ENCODE measurements at regions not wholly inside any gene's neighbourhood (a gene's known extent, or its start where the extent isn't known, plus 50 kb on each side); places are given as distances from the start of the nearest gene placed in this dataset.
A peak's percentile ranks its signal among the peaks of the same experiment; 100 is the strongest.

GRCh38 chr6:87995461-87995860 lies 52.2 kb upstream of the SPACA1 start:
- peak in 1 of 14 donors; percentile 1 for DNase-seq

GRCh38 chr6:87993356-87993755 lies 54.3 kb upstream of the SPACA1 start:
- DNase-seq = peak in 1 of 14 donors; percentile 7

DNA sequence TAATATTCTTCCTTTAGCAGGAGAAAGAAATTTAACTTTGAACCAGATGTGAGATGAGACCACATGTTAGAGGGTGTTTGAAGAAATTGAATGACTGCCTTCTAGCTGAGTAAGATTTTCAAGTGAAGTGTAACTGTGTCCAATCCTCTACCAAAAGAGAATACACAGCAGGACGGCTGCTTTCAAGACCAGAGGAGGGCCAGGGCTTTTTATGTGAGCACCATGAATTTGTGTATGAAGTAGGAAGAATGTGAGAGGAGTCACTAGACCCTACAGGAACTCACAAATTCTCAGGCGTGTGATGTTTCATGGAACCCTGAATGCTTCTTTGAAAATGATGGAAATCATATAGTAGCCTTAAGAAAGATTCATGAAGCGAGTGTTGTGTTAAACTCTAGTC lies 56.8 kb upstream of the SPACA1 start:
- DNase-seq = no peak

DNA sequence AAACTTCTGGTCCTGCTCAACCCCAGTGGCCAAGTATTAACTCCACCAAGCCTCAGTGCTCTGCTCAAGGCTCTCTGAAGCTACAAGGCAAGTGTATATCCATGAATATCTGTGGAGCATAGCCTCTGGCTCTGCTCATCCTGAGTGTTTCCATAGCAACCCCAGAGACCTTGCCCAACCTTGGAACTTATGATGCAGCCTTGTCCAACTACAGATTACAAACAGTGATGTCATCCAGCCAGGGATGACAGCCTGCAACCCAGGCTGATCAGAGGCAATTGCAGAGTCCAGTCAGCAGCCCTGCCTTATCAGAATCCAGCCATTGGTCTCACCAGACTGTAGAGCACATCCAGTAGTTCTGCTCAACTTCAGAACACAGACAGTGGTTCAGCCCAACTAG lies 65.5 kb upstream of the SPACA1 start:
- DNase-seq = no peak

GRCh38 chr6:87979737-87980136 lies 67.9 kb upstream of the SPACA1 start:
- DNase-seq = no peak

DNA sequence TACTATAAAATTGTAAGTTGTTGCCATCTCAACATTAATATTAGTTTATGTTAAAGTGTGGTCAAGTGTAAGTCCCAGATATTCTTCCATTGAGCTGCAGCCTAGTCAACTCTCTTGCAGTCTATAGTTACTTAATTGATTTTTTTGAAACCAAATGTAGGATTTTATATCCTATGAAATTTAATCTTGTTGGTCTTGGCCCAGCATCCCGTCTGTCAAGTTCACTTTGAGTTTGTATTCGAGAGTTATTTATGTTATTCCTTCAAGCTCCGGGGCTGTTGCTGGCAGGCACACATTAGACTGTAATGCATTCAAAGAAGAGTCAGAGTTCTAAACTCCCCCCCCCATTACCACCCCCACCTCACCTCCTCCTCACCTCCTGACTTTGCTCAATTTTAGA lies 71.0 kb upstream of the SPACA1 start:
- no peak for DNase-seq

DNA sequence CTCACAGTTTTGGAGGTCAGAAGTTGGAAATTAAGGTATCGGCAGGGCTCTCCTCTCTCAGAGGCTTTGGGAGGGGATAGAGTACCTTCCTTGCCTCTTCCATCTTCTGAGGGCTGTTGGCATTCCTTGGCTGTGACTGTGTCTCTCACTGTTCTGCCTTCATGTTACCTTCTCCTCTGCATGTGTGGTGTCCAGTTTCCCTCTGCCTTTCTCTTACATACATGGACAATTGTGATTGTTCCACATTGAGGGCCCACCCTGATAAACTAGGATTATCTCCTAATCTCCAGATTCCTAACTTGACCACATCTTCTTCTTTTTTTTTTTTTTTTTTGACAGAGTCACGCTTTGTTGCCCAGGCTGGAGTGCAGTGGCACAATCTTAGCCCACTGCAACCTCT lies 72.1 kb upstream of the SPACA1 start:
- no peak for DNase-seq

GRCh38 chr6:87972279-87972678 lies 75.4 kb upstream of the SPACA1 start:
- no peak for DNase-seq

GRCh38 chr6:87971605-87972262 lies 75.9 kb upstream of the SPACA1 start:
- no peak for DNase-seq

- peak in 1 of 14 donors; percentile 41 for DNase-seq
Observed at GRCh38 chr6:87968435-87969278, 79.0 kb upstream of the SPACA1 start.

- no peak for DNase-seq
Observed at GRCh38 chr6:87965806-87966205, 81.8 kb upstream of the SPACA1 start.

DNA sequence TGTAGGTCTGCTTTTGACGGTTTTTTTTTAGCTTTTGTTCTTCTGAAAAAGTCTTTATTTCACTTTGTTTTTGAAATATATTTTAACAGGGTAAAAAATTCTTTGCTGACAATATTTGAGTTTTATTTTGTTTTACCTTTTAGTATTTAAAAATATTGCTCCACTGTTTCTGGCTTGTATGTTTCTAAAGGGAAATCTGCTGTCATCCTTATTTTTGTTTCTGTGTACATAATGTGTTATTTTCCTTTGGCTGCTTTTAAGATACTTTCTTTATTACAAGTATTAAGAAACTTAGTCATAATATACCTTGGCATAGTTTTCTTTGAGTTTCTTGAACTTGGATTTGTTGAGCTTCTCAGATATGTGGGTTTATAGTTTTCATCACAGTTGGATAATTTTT lies 88.6 kb upstream of the SPACA1 start:
- DNase-seq = no peak

DNA sequence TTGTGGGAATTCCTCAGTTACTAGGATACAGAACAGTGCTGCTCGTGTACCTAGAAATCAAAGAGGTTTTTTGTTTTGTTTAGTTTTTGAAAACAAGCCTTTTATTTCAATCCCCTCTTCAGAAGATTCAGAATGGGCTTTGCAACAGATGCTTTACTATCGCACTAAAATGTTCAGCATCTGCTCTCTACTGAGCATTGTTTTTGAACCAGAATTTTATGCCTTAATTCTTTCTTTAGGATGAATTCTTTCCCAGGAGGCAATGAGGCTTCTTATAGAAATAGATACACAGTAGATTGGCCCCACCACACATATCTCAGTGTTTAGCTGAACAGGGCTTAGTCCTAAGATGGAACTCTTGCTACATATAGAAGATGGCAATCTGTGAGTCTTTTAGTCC lies 95.9 kb upstream of the SPACA1 start:
- no peak for DNase-seq

GRCh38 chr6:87950614-87951013 lies 97.0 kb upstream of the SPACA1 start:
- DNase-seq = no peak

GRCh38 chr6:87949194-87949593 lies 98.4 kb upstream of the SPACA1 start:
- DNase-seq = no peak

DNA sequence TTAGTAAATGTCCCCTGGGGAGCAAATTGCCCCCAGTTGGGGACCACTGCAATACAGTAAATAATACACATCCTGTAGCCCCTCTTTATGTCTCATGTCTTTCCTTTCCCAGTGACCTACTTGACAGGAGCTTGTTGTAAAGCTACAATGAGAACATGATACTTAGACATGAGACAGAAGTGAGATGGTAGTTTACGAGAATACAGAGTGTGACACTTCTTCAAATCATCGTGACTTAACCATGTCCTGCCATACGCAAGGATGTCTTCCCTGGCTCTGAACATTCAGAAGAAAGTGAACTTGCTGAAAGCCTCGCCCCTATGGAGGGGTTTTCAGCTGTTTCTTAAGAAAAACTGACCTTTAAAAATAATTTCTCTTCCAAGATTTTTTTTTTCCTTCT lies 101.0 kb upstream of the SPACA1 start:
- no peak for DNase-seq

DNA sequence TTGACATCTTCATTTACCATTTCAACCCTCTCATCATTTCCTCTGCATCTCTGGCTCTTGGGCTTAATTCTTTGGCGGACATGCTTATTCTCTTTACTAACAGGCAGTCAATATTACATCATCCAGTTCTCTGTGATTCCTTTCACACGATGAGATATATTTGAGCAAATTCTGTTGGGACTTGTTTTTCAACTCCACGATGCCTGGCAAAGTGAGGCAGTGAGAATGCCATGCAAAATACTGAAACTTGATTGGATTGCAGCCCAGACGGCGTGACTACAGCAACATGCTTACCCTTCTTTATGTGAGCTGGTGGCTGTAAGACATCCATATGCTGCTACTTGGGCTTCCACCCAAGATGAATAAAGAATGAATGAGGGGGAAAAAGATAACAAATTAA lies 101.7 kb upstream of the SPACA1 start:
- DNase-seq = no peak

GRCh38 chr6:87945181-87945580 lies 102.5 kb upstream of the SPACA1 start:
- peak in 1 of 14 donors; percentile 21 for DNase-seq

DNA sequence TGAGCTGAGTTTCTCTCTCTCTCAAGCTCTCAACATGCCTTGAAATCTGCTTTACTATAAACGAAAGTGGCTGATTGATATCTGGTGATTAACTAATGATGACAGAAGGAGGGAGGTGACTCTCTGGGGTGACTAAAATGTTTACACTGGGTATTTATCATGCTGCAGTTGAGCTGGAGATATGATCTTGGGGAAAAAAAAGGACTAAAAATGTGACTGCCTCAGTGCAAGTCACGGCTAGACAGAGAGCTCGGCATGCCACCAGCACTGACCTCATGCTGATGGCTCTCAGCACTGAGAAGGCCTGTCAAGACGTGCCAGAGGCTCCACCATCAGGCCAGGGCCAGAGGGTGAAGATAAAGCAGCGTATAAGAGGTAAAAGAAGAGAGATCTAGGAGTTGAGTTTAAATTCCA lies 103.1 kb upstream of the SPACA1 start:
- DNase-seq = peak in 3 of 14 donors; percentile 3 to 38 (median 3)

- DNase-seq = no peak
Observed at GRCh38 chr6:87943191-87943590, 104.5 kb upstream of the SPACA1 start.

- DNase-seq = no peak
Observed at GRCh38 chr6:87941556-87942358, 105.9 kb upstream of the SPACA1 start.

DNA sequence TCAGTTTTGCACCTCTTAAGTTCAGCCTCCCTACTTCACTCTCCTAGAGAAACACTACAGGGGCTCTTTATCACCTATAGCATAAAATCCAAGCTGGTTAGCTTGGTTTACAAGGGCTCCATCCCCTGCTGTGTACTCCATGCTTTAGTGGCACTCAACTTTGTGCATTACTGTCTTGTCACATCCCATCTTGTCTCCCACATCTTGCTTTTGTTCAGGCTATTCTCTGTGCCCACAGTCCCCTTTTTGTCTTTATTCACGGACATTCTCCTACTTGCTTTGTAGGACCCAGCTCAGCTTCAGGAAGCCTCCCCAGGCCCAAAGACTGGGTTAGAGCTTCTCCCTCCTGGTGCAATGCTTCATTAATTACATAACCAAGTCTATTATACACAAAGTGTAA lies 107.9 kb upstream of the SPACA1 start:
- DNase-seq = no peak

DNA sequence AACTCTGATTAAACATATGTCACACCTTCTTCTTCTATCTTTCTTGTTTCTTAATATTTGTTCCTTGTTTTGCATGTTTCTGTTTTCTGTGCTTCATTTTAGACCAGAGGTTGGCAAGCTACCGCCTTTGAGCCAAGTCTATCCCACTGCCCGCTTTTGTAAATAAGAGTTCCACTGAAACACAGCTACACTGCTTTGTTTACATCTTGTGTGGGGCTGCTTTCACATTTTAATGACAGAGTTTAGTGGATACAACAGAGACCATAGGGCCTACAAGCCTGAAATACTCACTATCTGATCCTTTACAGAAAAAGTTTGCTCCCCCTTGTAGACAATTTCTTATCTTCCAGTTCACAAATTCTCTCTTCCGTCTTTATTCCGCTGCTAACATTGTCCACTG lies 109.4 kb upstream of the SPACA1 start:
- no peak for DNase-seq

Measured in C1 segment of cervical spinal cord (tissue), 14 donors.